GM12878 (cell line): ENCODE measurements at regions not wholly inside any gene's neighbourhood (a gene's known extent, or its start where the extent isn't known, plus 50 kb on each side); places are given as distances from the start of the nearest gene placed in this dataset.

Experiments used
- ATAC-seq: fragments of 200-7000 bp; cut with Tn5 transposase; 3 replicates; pipeline ENCODE4 v1.9.1; 2020; ENCODE audit warnings: mild to moderate bottlenecking, moderate library complexity
- BruUV-seq: library from RNA; stranded (reverse); fragments of 400-500 nt; replicated peaks from 2 replicates; lab custom pipeline; 2021; lab: Mats Ljungman, UMichigan
- CTCF ChIA-PET: fragments of 300-600 bp; sonication (Branson Sonifier 250); formaldehyde crosslinking; extraction: SDS; loops from one replicate; lab custom pipeline; 2021; ENCODE audit warnings: inconsistent platforms; lab: Yijun Ruan, JAX
- POLR2A ChIA-PET: fragments of 350-600 bp; formaldehyde crosslinking; extraction: SDS; loops from one replicate; lab custom pipeline; 2021; ENCODE audit warnings: inconsistent platforms; lab: Charles Lee
- RAD21 ChIA-PET: fragments of 300-600 bp; sonication (Branson Sonifier 250); formaldehyde crosslinking; loops from one replicate; lab custom pipeline; 2023; ENCODE audit warnings: antibody characterized with exemption; ENCODE audit not compliant: unreplicated experiment; lab: Charles Lee
- SMC1A ChIA-PET: fragments of 300-600 bp; sonication (Branson Sonifier 250); formaldehyde crosslinking; loops from one replicate; lab custom pipeline; 2023; ENCODE audit not compliant: unreplicated experiment, uncharacterized antibody; lab: Charles Lee
- DNase-seq: peaks from one replicate; pipeline ENCODE4 v3.0.0-alpha.2; 2011; ENCODE audit warnings: low read depth, low spot score
- FAIRE-seq: peaks from 3 replicates; lab custom pipeline; 2011; peaks lifted over from hg19 to GRCh38; lab: Jason Lieb, UNC
- H2AFZ ChIP-seq: 2 replicates; pipeline ENCODE4 v1.6.0; 2011; ENCODE audit warnings: low read depth, low read length, control low read depth; ENCODE audit not compliant: control insufficient read depth
- H3K27ac ChIP-seq: 2 replicates; pipeline ENCODE4 v1.5.1; 2011; ENCODE audit warnings: control low read depth; ENCODE audit not compliant: control insufficient read depth, insufficient read depth
- H3K27me3 ChIP-seq, 2 experiments: replicated peaks in 1 of 2; 2 replicates each; pipeline versions ENCODE4 v1.6.0 to v1.6.1; 2011; ENCODE audit warnings: low read length in 1 of 2; ENCODE audit not compliant: control insufficient read depth in 2 of 2, insufficient read depth in 2 of 2
- H3K36me3 ChIP-seq, 2 experiments: 2 replicates each; pipeline ENCODE4 v1.5.1; 2011; ENCODE audit warnings: low read length in 1 of 2; ENCODE audit not compliant: control insufficient read depth in 2 of 2, insufficient read depth in 2 of 2
- H3K4me1 ChIP-seq: 2 replicates; pipeline ENCODE4 v1.6.1; 2011; ENCODE audit warnings: mild to moderate bottlenecking, low read length, moderate library complexity, mixed read lengths; ENCODE audit not compliant: control insufficient read depth, insufficient read depth
- H3K4me2 ChIP-seq: 2 replicates; pipeline ENCODE4 v1.6.0; 2011; ENCODE audit warnings: control low read depth; ENCODE audit not compliant: control insufficient read depth, insufficient read depth
- H3K4me3 ChIP-seq: fragments of 200-600 bp; sonication (generic); 2 replicates; pipeline ENCODE4 v1.5.1; 2016
- H3K79me2 ChIP-seq: 2 replicates; pipeline ENCODE4 v1.6.0; 2011; ENCODE audit warnings: low read length; ENCODE audit not compliant: control insufficient read depth, insufficient read depth
- H3K9ac ChIP-seq: 2 replicates; pipeline ENCODE4 v1.8.0; 2011; ENCODE audit warnings: low read length, control low read depth, mixed read lengths; ENCODE audit not compliant: control insufficient read depth, insufficient read depth
- H3K9me3 ChIP-seq: replicated peaks from 3 replicates; pipeline ENCODE4 v1.5.1; 2011; ENCODE audit warnings: mild to moderate bottlenecking, low read length; ENCODE audit not compliant: control insufficient read depth, insufficient read depth
- H4K20me1 ChIP-seq: 2 replicates; pipeline ENCODE4 v1.6.0; 2011; ENCODE audit not compliant: control insufficient read depth, insufficient read depth
- KAT2A ChIP-seq: conservative IDR thresholded peaks from 2 replicates; pipeline ENCODE4 v1.6.1; 2011; ENCODE audit warnings: low read depth, low read length; ENCODE audit not compliant: control insufficient read depth
- NKRF ChIP-seq: fragments of 450-650 bp; conservative IDR thresholded peaks from 2 replicates; pipeline ENCODE4 v1.6.1; 2017; ENCODE audit warnings: mild to moderate bottlenecking, moderate library complexity
- SIN3A ChIP-seq: IDR thresholded peaks from 2 replicates; pipeline ENCODE4 v1.6.1; 2012; ENCODE audit warnings: low read depth, low read length, improper control_type of control experiment
- ZBTB4 ChIP-seq: fragments of 450-650 bp; formaldehyde crosslinking; IDR thresholded peaks from 2 replicates; pipeline ENCODE4 v1.4.0; 2022; ENCODE audit warnings: mild to moderate bottlenecking, moderate library complexity
- ZNF217 ChIP-seq: fragments of 450-650 bp; IDR thresholded peaks from 2 replicates; pipeline ENCODE4 v1.6.1; 2017; ENCODE audit warnings: antibody characterized with exemption, mild to moderate bottlenecking
- WGBS: methylation state at CpG from one replicate; pipeline ENCODE4 v1.1.6; 2016; ENCODE audit warnings: low lambda C conversion rate; ENCODE audit not compliant: insufficient replicate concordance, insufficient coverage; ENCODE audit errors: missing lambda C conversion rate; 5-methylcytosine and 5-hydroxymethylcytosine counted together
- in situ Hi-C: fragments of 300-500 bp; cut with MboI; formaldehyde crosslinking; loops from 9 replicates; pipeline ENCODE4 v1.14.3; 2018; ENCODE audit warnings: mixed read lengths
- intact Hi-C: fragments of 100-400 bp; cut with micrococcal nuclease; formaldehyde crosslinking; loops from one replicate; pipeline ENCODE4 v1.14.2; 2022; ENCODE audit not compliant: unreplicated experiment
- TF ChIP-seq, protein P1 (sequence below): IDR thresholded peaks from 2 replicates; pipeline ENCODE4 v1.6.1; 2012; ENCODE audit warnings: low read length, inconsistent platforms

GRCh38 chr14:44620121-44621019 is 113.3 kb upstream of the FSCB start (continued):
- no peak for TF ChIP-seq NKRF
- TF ChIP-seq ZBTB4: no peak
- TF ChIP-seq ZNF217: no peak
- no peak for TF ChIP-seq KAT2A
- TF ChIP-seq SIN3A: no peak

DNA sequence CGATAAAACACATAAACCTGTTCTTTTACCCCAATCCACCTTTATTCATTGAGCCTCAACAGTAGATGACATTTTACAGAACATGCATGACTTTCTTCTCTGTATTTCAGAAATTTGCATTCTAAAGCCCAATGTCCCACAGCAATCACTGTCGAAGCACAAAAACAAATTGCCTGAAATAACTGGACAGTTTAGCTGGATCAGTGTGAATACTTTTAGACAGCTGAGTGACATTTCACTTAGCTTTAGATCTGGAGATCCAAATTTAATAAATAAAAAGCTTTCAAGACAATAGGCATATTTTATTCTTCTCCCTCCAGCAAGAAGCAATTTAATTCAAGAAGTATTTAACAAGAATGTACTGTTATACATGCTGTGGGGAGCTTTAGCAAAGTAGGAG is 109.1 kb upstream of the FSCB start:
- CTCF ChIA-PET: no interaction called here

More for the DNA sequence above, 109.1 kb upstream of the FSCB start:
- no peak for DNase-seq
- Histone ChIP-seq H3K36me3 (no peaks in the 10 kb centered on the region), H3K4me2 (no peak overlapping the region), H2AFZ (no peak overlapping the region), H3K27ac (no peak overlapping the region), H3K9ac (no peak overlapping the region), H3K4me3 (no peak overlapping the region), H3K79me2 (no peaks in the 10 kb centered on the region), H3K27me3 (no peaks in the 10 kb centered on the region)
- 57% methylated on average over 2 of the region's 2 CpGs for WGBS
- RAD21 ChIA-PET: no interaction called here
- intact Hi-C loops: no loop called here
- SMC1A ChIA-PET: no interaction called here
- no peak for FAIRE-seq
- no peak for ATAC-seq
- POLR2A ChIA-PET: no interaction called here
- TF ChIP-seq, protein P1, sequence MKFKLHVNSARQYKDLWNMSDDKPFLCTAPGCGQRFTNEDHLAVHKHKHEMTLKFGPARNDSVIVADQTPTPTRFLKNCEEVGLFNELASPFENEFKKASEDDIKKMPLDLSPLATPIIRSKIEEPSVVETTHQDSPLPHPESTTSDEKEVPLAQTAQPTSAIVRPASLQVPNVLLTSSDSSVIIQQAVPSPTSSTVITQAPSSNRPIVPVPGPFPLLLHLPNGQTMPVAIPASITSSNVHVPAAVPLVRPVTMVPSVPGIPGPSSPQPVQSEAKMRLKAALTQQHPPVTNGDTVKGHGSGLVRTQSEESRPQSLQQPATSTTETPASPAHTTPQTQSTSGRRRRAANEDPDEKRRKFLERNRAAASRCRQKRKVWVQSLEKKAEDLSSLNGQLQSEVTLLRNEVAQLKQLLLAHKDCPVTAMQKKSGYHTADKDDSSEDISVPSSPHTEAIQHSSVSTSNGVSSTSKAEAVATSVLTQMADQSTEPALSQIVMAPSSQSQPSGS: no peak
- TF ChIP-seq, all 136 proteins: peak for 0
- H3K4me1 ChIP-seq: no peaks in the 10 kb centered on the region
- in situ Hi-C loops: no loop called here
- no peaks in the 10 kb centered on the region for H4K20me1 ChIP-seq
- BruUV-seq: no TSS peak
- no peaks in the 10 kb centered on the region for H3K9me3 ChIP-seq
